NCI-H510A treated with DMSO at 0.1 percent for 48 hours (cell line): ENCODE measurements at regions not wholly inside any gene's neighbourhood (a gene's known extent, or its start where the extent isn't known, plus 50 kb on each side); places are given as distances from the start of the nearest gene placed in this dataset.
"Not testable (repeated sequence)": the region's sequence is repeated elsewhere in the genome, so short reads cannot be mapped to it uniquely, and the experiment has no call there.

Experiments
- DNase-seq: peaks from one replicate; lab custom pipeline; 2025; lab: John Stamatoyannopoulos, UW

- DNase-seq, result no peak
Measured at GRCh38 chr3:99315896-99316295, 322.5 kb upstream of the COL8A1 start.

- DNase-seq, result no peak
Measured at GRCh38 chr3:99313485-99313884, 324.9 kb upstream of the COL8A1 start.

GRCh38 chr3:99298661-99299060 lies 339.7 kb upstream of the COL8A1 start:
- DNase-seq, result no peak

GRCh38 chr3:99295836-99296235 lies 342.6 kb upstream of the COL8A1 start:
- DNase-seq, result no peak

GRCh38 chr3:99294092-99294491 lies 344.3 kb upstream of the COL8A1 start:
- not testable (repeated sequence) for DNase-seq

GRCh38 chr3:99287876-99288275 lies 350.5 kb upstream of the COL8A1 start:
- DNase-seq, result no peak

- DNase-seq, result no peak
Measured at GRCh38 chr3:99286266-99286845, 352.0 kb upstream of the COL8A1 start.

GRCh38 chr3:99269606-99270351 lies 368.3 kb upstream of the DCBLD2 start:
- DNase-seq, result no peak

- no peak for DNase-seq
Measured at GRCh38 chr3:99256788-99257187, 355.3 kb upstream of the DCBLD2 start.

GRCh38 chr3:99253963-99254355 lies 352.5 kb upstream of the DCBLD2 start:
- no peak for DNase-seq

- DNase-seq, result no peak
Measured at GRCh38 chr3:99250821-99251355, 349.4 kb upstream of the DCBLD2 start.

GRCh38 chr3:99250272-99250671 lies 348.8 kb upstream of the DCBLD2 start:
- DNase-seq, result no peak

GRCh38 chr3:99249627-99250026 lies 348.1 kb upstream of the DCBLD2 start:
- no peak for DNase-seq

- DNase-seq, result no peak
Measured at GRCh38 chr3:99248913-99249312, 347.4 kb upstream of the DCBLD2 start.

- no peak for DNase-seq
Measured at GRCh38 chr3:99248130-99248529, 346.6 kb upstream of the DCBLD2 start.

GRCh38 chr3:99246010-99246654 lies 344.6 kb upstream of the DCBLD2 start:
- DNase-seq, result no peak

GRCh38 chr3:99242271-99242670 lies 340.8 kb upstream of the DCBLD2 start:
- no peak for DNase-seq

GRCh38 chr3:99240700-99241099 lies 339.2 kb upstream of the DCBLD2 start:
- DNase-seq, result no peak

GRCh38 chr3:99236576-99236975 lies 335.1 kb upstream of the DCBLD2 start:
- no peak for DNase-seq

GRCh38 chr3:99232696-99233095 lies 331.2 kb upstream of the DCBLD2 start:
- no peak for DNase-seq

GRCh38 chr3:99218468-99218867 lies 317.0 kb upstream of the DCBLD2 start:
- no peak for DNase-seq

- DNase-seq, result no peak
Measured at GRCh38 chr3:99212969-99213368, 311.5 kb upstream of the DCBLD2 start.

- no peak for DNase-seq
Measured at GRCh38 chr3:99211309-99211708, 309.8 kb upstream of the DCBLD2 start.
